Pancreas (tissue), 10 donors: ENCODE measurements at regions not wholly inside any gene's neighbourhood (a gene's known extent, or its start where the extent isn't known, plus 50 kb on each side); places are given as distances from the start of the nearest gene placed in this dataset.

Source experiments
- ATAC-seq, 4 donors: fragments of 200-7000 bp; cut with Tn5 transposase; one replicate each; pipeline versions ENCODE4 v1.8.0 to v1.9.1; 2020; ENCODE audit warnings: mild to moderate bottlenecking in 4 of 4, moderate library complexity in 4 of 4
- DNase-seq, 6 donors: peaks; one replicate each; pipeline ENCODE4 v3.0.0-alpha.2; 2020
- FAIRE-seq: peaks from 2 replicates; lab custom pipeline; 2012; peaks lifted over from hg19 to GRCh38; lab: Jason Lieb, UNC
- H3K27ac ChIP-seq, 4 donors: fragments of 200-600 bp; sonication (generic); 1 replicate in 3 of 4; 2 replicates in 1 of 4; pipeline versions ENCODE4 v1.5.0 to v1.8.0; 2020
- H3K27me3 ChIP-seq, 4 donors: fragments of 200-600 bp; one replicate each; pipeline ENCODE4 v1.8.0; 2021
- H3K36me3 ChIP-seq, 3 donors: fragments of 200-600 bp; sonication (generic) in 1 of 3; one replicate each; pipeline versions ENCODE4 v1.5.0 to v1.8.0; 2020 to 2021
- H3K4me1 ChIP-seq, 3 donors: fragments of 200-600 bp; one replicate each; pipeline ENCODE4 v1.8.0; 2021
- H3K4me3 ChIP-seq, 4 donors: fragments of 200-600 bp; sonication (generic) in 2 of 4; one replicate each; pipeline versions ENCODE4 v1.5.0 to v1.8.0; 2020 to 2021
- H3K9me3 ChIP-seq, 4 donors: fragments of 200-600 bp; one replicate each; pipeline ENCODE4 v1.8.0; 2021
- WGBS, 2 donors: extraction: QIAGEN DNeasy Blood & Tissue Kit; methylation state at CpG; one replicate each; pipeline ENCODE4 v1.1.7; 2013; 5-methylcytosine and 5-hydroxymethylcytosine counted together
- intact Hi-C, 3 donors: fragments of 100-400 bp; cut with DNase I; formaldehyde crosslinking; loops; one replicate each; pipeline versions ENCODE4 v1.11.1 to v1.14.2; 2022
- TF ChIP-seq, protein P1 (sequence below), 4 donors: fragments of 200-600 bp; sonication (generic) in 3 of 4; IDR thresholded peaks; one replicate each; pipeline versions ENCODE4 v1.5.0 to v1.8.0; 2021; ENCODE audit warnings: antibody characterized with exemption in 4 of 4
- donor health status: healthy with polysubstance abuse.
- donor health status: DM: no; HTN: no; CAD: no; lungs with moderate emphysema.
- donor health status: DM: no; HTN: no; CAD: no.
- donor health status: control.
- donor health status: control.
- donor health status: Bipolar disorder and iron deficiency.
- donor health status: DM: yes; HTN: yes; CAD: no.
- donor health status: DM: no; HTN: no; CAD: no.
- donor health status: DM: no; HTN: no; CAD: no.
- donor health status: DM: yes; HTN: yes; CAD: no.

DNA sequence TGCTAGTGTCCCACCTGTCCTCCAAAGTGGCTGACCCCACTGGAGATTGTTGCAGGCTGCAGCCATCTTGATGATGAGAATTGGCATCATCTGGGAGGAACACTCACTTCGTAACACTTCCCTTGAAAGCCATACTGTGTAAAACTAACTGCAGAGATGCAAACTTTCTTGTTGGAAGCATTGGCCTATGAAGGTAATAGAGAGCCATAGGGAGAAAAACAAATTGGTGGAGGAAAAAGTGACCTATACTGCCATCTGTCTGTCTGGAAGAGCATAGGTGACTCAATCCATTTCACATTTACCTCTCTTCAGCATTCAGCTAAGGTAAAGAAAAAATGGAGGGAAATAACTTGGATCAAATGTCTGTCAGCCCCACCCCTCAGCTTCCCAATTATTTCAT lies 473.4 kb downstream of the NTRK2 start:
- H3K36me3 ChIP-seq: no peaks in the 10 kb centered on the region
- no peaks in the 10 kb centered on the region for H3K27me3 ChIP-seq
- ATAC-seq (peak in 3 of 4 donors; percentile 52 to 71 (median 69)), DNase-seq (no peak), FAIRE-seq (no peak)
- H3K27ac ChIP-seq: no peak overlapping the region
- WGBS, 2 donors: 81 to 94% methylated on average over 1 of the region's 1 CpG
- TF ChIP-seq, protein P1, sequence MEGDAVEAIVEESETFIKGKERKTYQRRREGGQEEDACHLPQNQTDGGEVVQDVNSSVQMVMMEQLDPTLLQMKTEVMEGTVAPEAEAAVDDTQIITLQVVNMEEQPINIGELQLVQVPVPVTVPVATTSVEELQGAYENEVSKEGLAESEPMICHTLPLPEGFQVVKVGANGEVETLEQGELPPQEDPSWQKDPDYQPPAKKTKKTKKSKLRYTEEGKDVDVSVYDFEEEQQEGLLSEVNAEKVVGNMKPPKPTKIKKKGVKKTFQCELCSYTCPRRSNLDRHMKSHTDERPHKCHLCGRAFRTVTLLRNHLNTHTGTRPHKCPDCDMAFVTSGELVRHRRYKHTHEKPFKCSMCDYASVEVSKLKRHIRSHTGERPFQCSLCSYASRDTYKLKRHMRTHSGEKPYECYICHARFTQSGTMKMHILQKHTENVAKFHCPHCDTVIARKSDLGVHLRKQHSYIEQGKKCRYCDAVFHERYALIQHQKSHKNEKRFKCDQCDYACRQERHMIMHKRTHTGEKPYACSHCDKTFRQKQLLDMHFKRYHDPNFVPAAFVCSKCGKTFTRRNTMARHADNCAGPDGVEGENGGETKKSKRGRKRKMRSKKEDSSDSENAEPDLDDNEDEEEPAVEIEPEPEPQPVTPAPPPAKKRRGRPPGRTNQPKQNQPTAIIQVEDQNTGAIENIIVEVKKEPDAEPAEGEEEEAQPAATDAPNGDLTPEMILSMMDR (IDR thresholded peaks at IDR 0.05): peak in 3 of 4 donors; percentile 9 to 32 (median 24)
- intact Hi-C loops: no loop called here
- no peaks in the 10 kb centered on the region for H3K9me3 ChIP-seq
- no peak overlapping the region for H3K4me3 ChIP-seq
- H3K4me1 ChIP-seq: no peaks in the 10 kb centered on the region

DNA sequence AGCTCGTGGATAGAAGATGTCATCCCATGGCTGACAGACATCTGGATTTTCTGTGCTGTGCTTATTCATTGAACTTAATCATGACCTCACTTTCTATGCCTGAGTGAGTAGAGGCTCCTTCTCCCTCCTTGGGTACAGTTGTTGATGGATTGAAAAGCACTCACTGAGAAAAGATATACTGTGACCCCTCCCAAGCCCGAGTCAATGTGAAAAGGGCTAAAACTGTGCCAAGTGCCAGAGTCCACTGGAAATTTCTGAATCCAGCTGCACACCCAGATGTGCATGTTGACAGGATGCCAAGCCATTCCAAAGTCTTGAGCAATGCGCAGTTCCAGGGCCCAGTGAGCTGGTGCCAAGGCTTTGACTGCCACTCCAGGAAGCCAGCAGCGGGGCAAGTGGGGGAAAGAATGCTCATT lies 473.0 kb downstream of the NTRK2 start:
- 71 to 72% methylated on average over 4 of the region's 4 CpGs for WGBS, 2 donors
- Histone ChIP-seq H3K4me3 (no peak overlapping the region), H3K27ac (no peak overlapping the region), H3K27me3 (no peaks in the 10 kb centered on the region), H3K4me1 (no peaks in the 10 kb centered on the region), H3K36me3 (no peaks in the 10 kb centered on the region), H3K9me3 (no peaks in the 10 kb centered on the region)
- intact Hi-C loops: no loop called here
- TF ChIP-seq, protein P1 (IDR thresholded peaks at IDR 0.05): no peak
- FAIRE-seq (no peak), ATAC-seq (no peak), DNase-seq (peak in 1 of 6 donors; percentile 12)

DNA sequence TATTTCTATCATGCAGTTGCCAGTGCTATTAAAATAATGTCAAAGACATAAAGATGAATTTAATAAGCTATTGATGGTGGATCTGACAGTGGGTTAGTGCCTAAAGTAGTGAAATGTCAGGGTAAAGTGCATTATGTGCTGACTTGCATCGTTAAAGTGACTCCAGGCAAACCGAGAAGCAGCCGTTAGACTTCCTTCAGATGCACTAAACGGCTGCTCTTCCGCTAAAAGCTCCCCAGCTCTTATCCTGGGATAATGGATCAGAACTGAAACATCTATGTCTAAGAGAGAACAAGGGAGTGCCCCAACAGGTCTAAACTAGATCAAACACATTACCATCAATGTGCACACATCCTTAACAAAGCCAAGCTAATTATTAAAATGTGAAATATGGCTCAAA lies 468.2 kb downstream of the NTRK2 start:
- TF ChIP-seq, protein P1 (IDR thresholded peaks at IDR 0.05): no peak
- WGBS, 2 donors: 83 to 85% methylated on average over 5 of the region's 5 CpGs
- intact Hi-C loops: no loop called here
- Histone ChIP-seq H3K9me3 (no peaks in the 10 kb centered on the region), H3K4me3 (no peak overlapping the region), H3K27ac (no peak overlapping the region), H3K27me3 (no peaks in the 10 kb centered on the region), H3K36me3 (no peaks in the 10 kb centered on the region), H3K4me1 (no peaks in the 10 kb centered on the region)
- ATAC-seq (no peak), DNase-seq (no peak), FAIRE-seq (no peak)

- H3K9me3 ChIP-seq: no peaks in the 10 kb centered on the region
- DNase-seq: no peak
- H3K4me1 ChIP-seq: no peaks in the 10 kb centered on the region
- H3K4me3 ChIP-seq: no peak overlapping the region
- H3K27me3 ChIP-seq: no peaks in the 10 kb centered on the region
- FAIRE-seq: no peak
- TF ChIP-seq, protein P1 (IDR thresholded peaks at IDR 0.05): no peak
- no peak overlapping the region for H3K27ac ChIP-seq
- intact Hi-C loops: no loop called here
- 75 to 87% methylated on average over 7 of the region's 7 CpGs for whole genome bisulfite sequencing, 2 donors
- H3K36me3 ChIP-seq: no peaks in the 10 kb centered on the region
- no peak for ATAC-seq
Observed at GRCh38 chr9:85136987-85137386, 467.5 kb downstream of the NTRK2 start.

GRCh38 chr9:85136507-85136906 lies 467.0 kb downstream of the NTRK2 start:
- intact Hi-C loops: no loop called here
- Histone ChIP-seq H3K27me3 (no peaks in the 10 kb centered on the region), H3K9me3 (no peaks in the 10 kb centered on the region), H3K4me1 (no peaks in the 10 kb centered on the region), H3K27ac (no peak overlapping the region), H3K36me3 (no peaks in the 10 kb centered on the region), H3K4me3 (no peak overlapping the region)
- TF ChIP-seq, protein P1 (IDR thresholded peaks at IDR 0.05): no peak
- DNase-seq: no peak
- FAIRE-seq: no peak
- no peak for ATAC-seq
